Type B pancreatic cell (in vitro differentiated cells): ENCODE measurements at regions not wholly inside any gene's neighbourhood (a gene's known extent, or its start where the extent isn't known, plus 50 kb on each side); places are given as distances from the start of the nearest gene placed in this dataset.

ENCODE experiments used
- DNase-seq: peaks from one replicate; pipeline ENCODE4 v3.0.0; 2021; ENCODE audit warnings: mixed read lengths; ENCODE audit not compliant: unreplicated experiment; ENCODE audit errors: extremely low spot score
- H3K27ac Mint-ChIP-seq: 2 replicates; pipeline ENCODE4 v1.8.0; 2021; ENCODE audit warnings: mild to moderate bottlenecking, mixed read lengths
- H3K27me3 Mint-ChIP-seq: 2 replicates; pipeline ENCODE4 v1.8.0; 2021; ENCODE audit warnings: mixed read lengths
- H3K36me3 Mint-ChIP-seq: 2 replicates; pipeline ENCODE4 v1.8.0; 2021; ENCODE audit warnings: mixed read lengths
- H3K4me1 Mint-ChIP-seq: one replicate; pipeline ENCODE4 v1.8.0; 2021; ENCODE audit warnings: mixed read lengths; ENCODE audit not compliant: unreplicated experiment
- H3K4me3 Mint-ChIP-seq: 2 replicates; pipeline ENCODE4 v1.8.0; 2021; ENCODE audit warnings: mild to moderate bottlenecking, mixed read lengths
- H3K9me3 Mint-ChIP-seq: 2 replicates; pipeline ENCODE4 v1.8.0; 2021; ENCODE audit warnings: mixed read lengths
- CTCF ChIP-seq: fragments of 200-600 bp; sonication (generic); conservative IDR thresholded peaks from 2 replicates; pipeline ENCODE4 v1.5.0; 2021; ENCODE audit warnings: antibody characterized with exemption, mild to moderate bottlenecking

- no peaks in the 10 kb centered on the region for H3K36me3 Mint-ChIP-seq
- no peak for DNase-seq
- H3K27ac Mint-ChIP-seq: no peak overlapping the region
- peaks cover 8% of the 10 kb centered on the region for H3K27me3 Mint-ChIP-seq
- TF ChIP-seq CTCF: no peak
- peaks cover 15% of the 10 kb centered on the region for H3K4me1 Mint-ChIP-seq
- H3K9me3 Mint-ChIP-seq: no peaks in the 10 kb centered on the region
- H3K4me3 Mint-ChIP-seq: no peak overlapping the region
Measured at GRCh38 chr12:102756530-102756929, 160.5 kb downstream of the PAH start.

GRCh38 chr12:102755266-102755665, 161.8 kb downstream of the PAH start:
- DNase-seq: no peak
- H3K4me1 Mint-ChIP-seq: peaks cover 15% of the 10 kb centered on the region
- peaks cover 8% of the 10 kb centered on the region for H3K27me3 Mint-ChIP-seq
- H3K4me3 Mint-ChIP-seq: no peak overlapping the region
- no peak overlapping the region for H3K27ac Mint-ChIP-seq
- no peaks in the 10 kb centered on the region for H3K9me3 Mint-ChIP-seq
- H3K36me3 Mint-ChIP-seq: no peaks in the 10 kb centered on the region
- TF ChIP-seq CTCF: no peak

- peaks cover 8% of the 10 kb centered on the region for H3K27me3 Mint-ChIP-seq
- no peak for DNase-seq
- no peaks in the 10 kb centered on the region for H3K9me3 Mint-ChIP-seq
- no peaks in the 10 kb centered on the region for H3K36me3 Mint-ChIP-seq
- no peak overlapping the region for H3K4me3 Mint-ChIP-seq
- H3K27ac Mint-ChIP-seq: no peak overlapping the region
- H3K4me1 Mint-ChIP-seq: peaks cover 15% of the 10 kb centered on the region
- TF ChIP-seq CTCF: no peak
Measured at GRCh38 chr12:102753802-102754201, 163.2 kb downstream of the PAH start.

GRCh38 chr12:102748704-102749103, 168.3 kb downstream of the PAH start:
- DNase-seq: no peak
- peaks cover 5% of the 10 kb centered on the region for H3K9me3 Mint-ChIP-seq
- no peak overlapping the region for H3K4me3 Mint-ChIP-seq
- H3K27ac Mint-ChIP-seq: no peak overlapping the region
- no peaks in the 10 kb centered on the region for H3K27me3 Mint-ChIP-seq
- TF ChIP-seq CTCF: no peak
- H3K4me1 Mint-ChIP-seq: peaks cover 12% of the 10 kb centered on the region
- no peaks in the 10 kb centered on the region for H3K36me3 Mint-ChIP-seq

- peaks cover 5% of the 10 kb centered on the region for H3K9me3 Mint-ChIP-seq
- no peak overlapping the region for H3K4me3 Mint-ChIP-seq
- no peaks in the 10 kb centered on the region for H3K36me3 Mint-ChIP-seq
- H3K4me1 Mint-ChIP-seq: peaks cover 7% of the 10 kb centered on the region
- no peak overlapping the region for H3K27ac Mint-ChIP-seq
- DNase-seq: no peak
- no peaks in the 10 kb centered on the region for H3K27me3 Mint-ChIP-seq
- TF ChIP-seq CTCF: no peak
Measured at GRCh38 chr12:102746963-102747362, 170.1 kb downstream of the PAH start.

GRCh38 chr12:102745971-102746600, 171.0 kb downstream of the PAH start:
- H3K4me3 Mint-ChIP-seq: no peak overlapping the region
- peaks cover 5% of the 10 kb centered on the region for H3K9me3 Mint-ChIP-seq
- H3K27ac Mint-ChIP-seq: no peak overlapping the region
- peaks cover 6% of the 10 kb centered on the region for H3K4me1 Mint-ChIP-seq
- no peak for DNase-seq
- no peak for TF ChIP-seq CTCF
- H3K36me3 Mint-ChIP-seq: no peaks in the 10 kb centered on the region
- no peaks in the 10 kb centered on the region for H3K27me3 Mint-ChIP-seq
